Activated T-cell treated with anti-CD3 and anti-CD28 coated beads, Interleukin-2, amount 50 U/mL, for 72 hours (primary cell): ENCODE measurements at regions not wholly inside any gene's neighbourhood (a gene's known extent, or its start where the extent isn't known, plus 50 kb on each side); places are given as distances from the start of the nearest gene placed in this dataset.

ENCODE experiments used
- ATAC-seq, 2 donors: fragments of 150-1000 bp; cut with Tn5 transposase; replicated peaks in 1 of 2; 2 replicates each; pipeline ENCODE4 v1.10.0; 2021; ENCODE audit warnings: moderate library complexity in 2 of 2, mild to moderate bottlenecking in 1 of 2
- DNase-seq, 2 donors: peaks; one replicate each; pipeline ENCODE4 v3.0.0; 2021 to 2022; ENCODE audit warnings: mixed read lengths in 1 of 2
- H3K27ac Mint-ChIP-seq: one replicate; pipeline ENCODE4 v1.8.0; 2022; ENCODE audit warnings: mild to moderate bottlenecking, moderate library complexity, mixed read lengths
- H3K27me3 Mint-ChIP-seq: one replicate; pipeline ENCODE4 v1.8.0; 2022; ENCODE audit warnings: low read depth, mixed read lengths
- H3K36me3 Mint-ChIP-seq, 2 donors: one replicate each; pipeline ENCODE4 v1.8.0; 2022; ENCODE audit warnings: mixed read lengths in 2 of 2, mild to moderate bottlenecking in 1 of 2; ENCODE audit not compliant: insufficient read depth in 2 of 2
- H3K4me1 Mint-ChIP-seq: one replicate; pipeline ENCODE4 v1.8.0; 2022; ENCODE audit warnings: low read depth, mixed read lengths
- H3K4me3 Mint-ChIP-seq, 2 donors: one replicate each; pipeline ENCODE4 v1.8.0; 2022; ENCODE audit warnings: mild to moderate bottlenecking in 2 of 2, mixed read lengths in 2 of 2, moderate library complexity in 2 of 2
- H3K9me3 Mint-ChIP-seq, 2 donors: one replicate each; pipeline ENCODE4 v1.8.0; 2022; ENCODE audit warnings: mixed read lengths in 2 of 2

- no peaks in the 10 kb centered on the region for H3K36me3 Mint-ChIP-seq
- DNase-seq (no peak), ATAC-seq (no peak)
- H3K27ac Mint-ChIP-seq, result no peak overlapping the region
- H3K4me1 Mint-ChIP-seq, result no peaks in the 10 kb centered on the region
- no peak overlapping the region for H3K4me3 Mint-ChIP-seq
- no peaks in the 10 kb centered on the region for H3K9me3 Mint-ChIP-seq
- no peaks in the 10 kb centered on the region for H3K27me3 Mint-ChIP-seq
These were observed 85.9 kb upstream of the ZBTB20 start for GRCh38 chr3:115233021-115233420.

DNA sequence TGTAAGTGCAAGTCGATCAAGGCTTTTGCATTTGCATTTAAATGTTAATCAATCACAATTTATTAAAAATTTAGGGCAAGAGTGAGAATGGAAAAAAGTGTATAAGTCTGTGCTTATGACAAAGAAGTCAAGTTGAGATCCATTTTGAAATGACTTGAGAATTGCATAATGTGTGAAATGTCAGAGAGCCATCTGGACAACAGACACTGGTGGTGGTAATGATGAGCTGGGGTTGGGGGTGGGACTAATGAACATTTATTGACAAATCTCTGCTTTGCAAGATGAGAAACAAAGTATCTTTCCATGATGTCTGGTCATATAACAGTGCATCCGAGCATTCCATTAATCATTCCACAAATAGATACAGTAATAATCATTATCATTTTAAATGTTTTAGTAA is 89.4 kb upstream of the ZBTB20 start:
- no peaks in the 10 kb centered on the region for H3K36me3 Mint-ChIP-seq
- no peaks in the 10 kb centered on the region for H3K4me1 Mint-ChIP-seq
- H3K27me3 Mint-ChIP-seq, result no peaks in the 10 kb centered on the region
- ATAC-seq (no peak), DNase-seq (no peak)
- H3K9me3 Mint-ChIP-seq, result no peaks in the 10 kb centered on the region
- no peak overlapping the region for H3K4me3 Mint-ChIP-seq
- H3K27ac Mint-ChIP-seq, result no peak overlapping the region

GRCh38 chr3:115239717-115240116 is 92.6 kb upstream of the ZBTB20 start:
- H3K4me3 Mint-ChIP-seq, result no peak overlapping the region
- no peaks in the 10 kb centered on the region for H3K4me1 Mint-ChIP-seq
- DNase-seq (no peak), ATAC-seq (no peak)
- H3K9me3 Mint-ChIP-seq, result peaks cover 0 to 2% of the 10 kb centered on the region in 2 donors
- no peak overlapping the region for H3K27ac Mint-ChIP-seq
- H3K36me3 Mint-ChIP-seq, result no peaks in the 10 kb centered on the region
- H3K27me3 Mint-ChIP-seq, result no peaks in the 10 kb centered on the region

- no peaks in the 10 kb centered on the region for H3K27me3 Mint-ChIP-seq
- H3K4me1 Mint-ChIP-seq, result no peaks in the 10 kb centered on the region
- no peak for ATAC-seq
- H3K27ac Mint-ChIP-seq, result no peak overlapping the region
- no peak overlapping the region for H3K4me3 Mint-ChIP-seq
- DNase-seq, result no peak
- peaks cover 0 to 2% of the 10 kb centered on the region in 2 donors for H3K9me3 Mint-ChIP-seq
- H3K36me3 Mint-ChIP-seq, result no peaks in the 10 kb centered on the region
These were observed 97.3 kb upstream of the ZBTB20 start for GRCh38 chr3:115244350-115244749.

DNA sequence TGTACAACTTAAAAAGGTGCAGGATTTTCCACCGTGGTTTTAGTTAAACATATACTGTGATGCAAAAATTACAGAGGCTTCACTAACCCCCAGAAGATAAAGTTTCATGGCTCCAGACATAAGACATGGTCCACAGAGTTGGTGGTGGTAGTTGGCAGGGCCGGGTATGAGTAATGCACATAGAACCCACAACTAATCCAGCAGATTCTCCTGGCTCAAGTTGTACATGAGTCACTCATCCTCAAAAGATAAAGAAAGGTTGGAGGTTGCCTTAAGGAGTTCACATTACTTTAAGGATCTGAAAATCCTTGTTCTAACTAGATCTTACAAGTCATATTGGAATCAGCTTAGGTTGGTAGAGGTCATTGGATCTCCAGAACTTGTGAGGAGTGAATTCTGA is 98.3 kb upstream of the ZBTB20 start:
- Mint-ChIP-seq H3K9me3 (peaks cover 0 to 2% of the 10 kb centered on the region in 2 donors), H3K27ac (no peak overlapping the region), H3K4me1 (no peaks in the 10 kb centered on the region), H3K27me3 (no peaks in the 10 kb centered on the region), H3K36me3 (no peaks in the 10 kb centered on the region), H3K4me3 (no peak overlapping the region)
- DNase-seq (no peak), ATAC-seq (no peak)

DNA sequence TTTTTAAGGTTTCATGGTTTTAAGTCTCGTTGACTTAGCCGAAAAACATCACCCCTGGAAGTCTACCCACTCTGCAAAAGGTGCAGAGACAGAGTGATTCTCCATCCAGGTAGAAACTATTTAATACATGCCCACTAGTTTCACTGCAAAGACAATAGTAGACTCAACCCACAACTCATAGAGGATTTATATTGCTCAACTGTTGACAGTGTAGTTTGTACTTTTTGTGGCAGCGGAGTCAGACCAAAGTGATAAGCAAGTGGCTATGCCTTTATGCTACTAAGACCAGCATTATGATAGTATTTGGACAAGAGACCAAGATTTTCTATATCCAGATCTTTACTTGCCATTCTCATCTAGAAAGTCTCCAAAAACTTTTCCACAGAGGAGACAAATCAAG is 98.8 kb upstream of the ZBTB20 start:
- Mint-ChIP-seq H3K4me3 (no peak overlapping the region), H3K27me3 (no peaks in the 10 kb centered on the region), H3K9me3 (peaks cover 0 to 2% of the 10 kb centered on the region in 2 donors), H3K4me1 (no peaks in the 10 kb centered on the region), H3K27ac (no peak overlapping the region), H3K36me3 (no peaks in the 10 kb centered on the region)
- no peak for ATAC-seq
- DNase-seq, result no peak

DNA sequence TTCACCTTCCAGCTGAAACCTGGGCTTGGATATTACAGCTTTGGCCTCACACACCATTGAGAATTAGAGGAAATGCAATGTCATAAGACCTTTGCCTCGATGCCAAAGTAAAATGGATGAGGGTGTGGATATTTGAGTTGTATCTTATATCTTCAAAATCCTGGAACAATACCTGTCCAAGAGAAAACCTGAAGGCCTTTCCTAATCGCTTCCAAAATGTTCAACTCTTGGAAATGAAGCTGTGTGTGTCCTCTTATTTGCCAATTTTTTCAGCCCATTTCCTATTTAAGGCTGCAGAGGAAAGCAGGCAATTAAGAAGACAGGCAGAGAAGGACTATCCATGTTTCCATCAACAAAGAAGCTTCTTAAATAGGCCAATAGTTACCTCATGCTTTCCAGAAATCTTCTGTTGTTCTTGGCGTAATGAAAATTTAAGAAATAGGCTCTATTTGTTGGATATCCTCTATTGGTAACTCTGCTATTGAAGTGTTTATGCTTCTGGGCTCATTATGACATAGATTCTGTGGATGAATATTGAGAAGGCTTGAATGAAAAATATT is 99.5 kb upstream of the ZBTB20 start:
- no peak for ATAC-seq
- Mint-ChIP-seq H3K36me3 (no peaks in the 10 kb centered on the region), H3K9me3 (peaks cover 0 to 2% of the 10 kb centered on the region in 2 donors), H3K4me3 (no peak overlapping the region), H3K27me3 (no peaks in the 10 kb centered on the region), H3K4me1 (no peaks in the 10 kb centered on the region), H3K27ac (no peak overlapping the region)
- no peak for DNase-seq

GRCh38 chr3:115248274-115248673 is 101.2 kb upstream of the ZBTB20 start:
- Mint-ChIP-seq H3K27me3 (no peaks in the 10 kb centered on the region), H3K9me3 (peaks cover 0 to 1% of the 10 kb centered on the region in 2 donors), H3K36me3 (no peaks in the 10 kb centered on the region), H3K27ac (no peak overlapping the region), H3K4me3 (no peak overlapping the region), H3K4me1 (no peaks in the 10 kb centered on the region)
- DNase-seq (no peak), ATAC-seq (no peak)

DNA sequence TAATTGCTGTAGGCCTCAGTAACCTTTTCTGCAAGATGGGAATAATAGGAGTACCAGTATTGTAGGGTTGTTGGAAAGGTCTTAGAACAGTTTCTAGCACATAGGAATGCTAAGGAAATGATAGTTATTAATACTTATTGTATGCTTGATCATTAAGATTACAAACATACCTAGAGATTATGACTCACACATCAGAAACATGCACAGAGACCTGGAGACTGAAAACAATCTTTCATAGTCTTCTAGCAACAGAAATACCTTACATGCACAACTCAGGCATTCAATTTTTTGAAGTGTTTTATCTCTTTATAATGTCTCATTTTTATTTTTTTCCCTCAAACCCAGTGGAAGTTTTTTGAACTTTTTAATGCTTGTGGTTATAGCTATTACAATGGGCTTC is 104.4 kb upstream of the ZBTB20 start:
- Mint-ChIP-seq H3K27ac (no peak overlapping the region), H3K9me3 (peaks cover 6 to 9% of the 10 kb centered on the region in 2 donors), H3K4me1 (no peaks in the 10 kb centered on the region), H3K4me3 (no peak overlapping the region), H3K27me3 (no peaks in the 10 kb centered on the region), H3K36me3 (peaks cover 0 to 6% of the 10 kb centered on the region in 2 donors)
- ATAC-seq (no peak), DNase-seq (no peak)

DNA sequence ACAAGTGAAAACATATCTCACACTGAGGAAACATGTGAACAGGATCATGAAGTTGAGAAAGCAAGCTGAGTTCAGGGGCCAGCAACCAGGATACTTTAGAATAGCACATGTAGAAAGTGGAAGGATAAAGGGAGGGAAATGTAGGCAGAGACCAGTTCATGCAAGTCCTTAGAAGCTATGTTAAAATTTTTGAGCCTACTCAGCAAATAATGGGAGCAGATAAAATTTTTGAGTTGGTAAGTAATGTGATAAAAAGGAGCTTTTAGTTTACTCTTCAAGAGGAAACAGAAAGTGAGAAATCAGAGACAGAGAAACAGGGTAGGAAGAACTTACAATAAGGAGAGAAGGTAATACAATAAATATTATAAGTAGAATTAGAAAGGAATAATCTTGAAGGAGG is 105.6 kb upstream of the ZBTB20 start:
- Mint-ChIP-seq H3K36me3 (peaks cover 3 to 6% of the 10 kb centered on the region in 2 donors), H3K27ac (no peak overlapping the region), H3K27me3 (no peaks in the 10 kb centered on the region), H3K9me3 (peaks cover 11 to 12% of the 10 kb centered on the region in 2 donors), H3K4me3 (no peak overlapping the region), H3K4me1 (no peaks in the 10 kb centered on the region)
- DNase-seq, result no peak
- no peak for ATAC-seq

DNA sequence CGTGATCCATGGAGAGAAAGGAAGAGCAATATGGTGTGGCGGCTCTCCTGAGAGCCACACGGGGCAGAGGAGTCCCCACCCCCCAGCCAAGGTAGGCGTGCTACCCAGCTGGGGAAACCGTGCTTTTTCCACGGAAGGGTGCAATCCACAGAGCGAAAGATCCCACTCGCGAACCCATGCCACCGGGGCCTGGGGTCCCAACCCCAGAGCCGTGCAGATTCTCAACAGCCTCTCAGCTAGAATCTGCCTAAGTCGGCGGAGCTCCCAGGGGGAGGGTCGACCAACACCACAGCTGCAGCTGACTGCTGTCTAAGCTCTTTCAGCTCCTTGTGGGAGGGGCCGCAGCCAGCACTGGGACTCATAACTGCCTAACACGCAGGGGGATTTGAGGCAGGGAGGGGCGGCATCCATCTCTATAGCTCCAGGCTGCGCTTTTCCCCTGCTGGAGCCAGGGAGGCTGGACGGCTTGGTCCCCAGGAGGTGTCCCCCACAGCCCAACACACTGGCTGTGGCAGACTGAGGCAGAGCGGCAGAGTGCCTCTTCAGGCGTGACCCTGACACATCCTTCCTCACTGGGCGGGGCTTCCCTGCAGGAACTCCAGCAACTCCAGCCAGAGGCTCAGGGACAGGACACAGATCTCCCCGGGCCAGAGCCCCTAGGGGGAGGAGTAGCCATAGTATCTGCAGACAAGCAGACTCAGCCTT is 107.6 kb upstream of the ZBTB20 start:
- H3K27me3 Mint-ChIP-seq, result no peaks in the 10 kb centered on the region
- no peak for DNase-seq
- peaks cover 11 to 12% of the 10 kb centered on the region in 2 donors for H3K9me3 Mint-ChIP-seq
- no peak overlapping the region for H3K4me3 Mint-ChIP-seq
- no peak for ATAC-seq
- peaks cover 3 to 6% of the 10 kb centered on the region in 2 donors for H3K36me3 Mint-ChIP-seq
- H3K4me1 Mint-ChIP-seq, result no peaks in the 10 kb centered on the region
- no peak overlapping the region for H3K27ac Mint-ChIP-seq

DNA sequence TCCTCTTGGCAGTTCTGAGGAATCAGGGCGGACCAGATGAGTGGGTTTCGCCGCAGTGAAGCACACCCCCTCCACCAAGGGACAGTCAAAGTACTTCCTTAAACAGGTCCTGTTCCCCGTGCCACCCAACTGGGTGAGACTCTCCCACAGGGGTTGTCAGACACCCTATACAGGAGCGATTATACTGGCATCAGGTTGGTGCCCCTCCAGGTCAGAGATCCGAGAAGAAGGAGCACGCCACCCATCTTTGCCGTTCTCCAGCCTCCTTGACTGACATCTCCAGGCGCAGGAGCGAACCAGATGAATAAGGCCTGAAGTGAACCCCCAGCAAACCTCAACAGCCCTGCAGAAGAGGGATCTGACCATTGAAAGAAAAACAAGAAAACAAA is 108.1 kb upstream of the ZBTB20 start:
- Mint-ChIP-seq H3K4me3 (no peak overlapping the region), H3K36me3 (peaks cover 3 to 6% of the 10 kb centered on the region in 2 donors), H3K9me3 (peaks cover 11 to 12% of the 10 kb centered on the region in 2 donors), H3K27me3 (no peaks in the 10 kb centered on the region), H3K27ac (no peak overlapping the region), H3K4me1 (no peaks in the 10 kb centered on the region)
- DNase-seq (no peak), ATAC-seq (no peak)

DNA sequence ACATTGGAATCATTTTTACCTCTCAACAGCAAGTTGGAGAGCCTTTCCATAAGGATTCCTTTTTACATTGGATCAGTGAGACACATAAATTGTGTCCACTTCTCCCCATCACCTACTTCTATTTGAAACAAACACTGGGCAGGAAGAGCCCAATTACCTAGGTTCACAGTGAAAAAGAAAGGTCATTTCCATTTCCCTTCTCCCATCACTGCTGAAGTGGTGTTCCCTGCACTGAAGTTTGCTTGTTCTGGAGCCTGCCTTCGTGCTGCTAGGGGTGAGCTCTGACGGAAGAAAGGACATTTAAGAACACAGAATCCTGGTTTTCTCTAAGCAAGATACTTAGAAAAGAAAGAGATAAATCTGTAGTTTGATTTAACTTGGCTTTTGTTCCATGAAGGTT is 123.8 kb upstream of the ZBTB20 start:
- Mint-ChIP-seq H3K27ac (no peak overlapping the region), H3K36me3 (no peaks in the 10 kb centered on the region), H3K27me3 (no peaks in the 10 kb centered on the region), H3K9me3 (peaks cover 0 to 3% of the 10 kb centered on the region in 2 donors), H3K4me3 (no peak overlapping the region), H3K4me1 (no peaks in the 10 kb centered on the region)
- ATAC-seq, result no peak
- no peak for DNase-seq
